ENCODE measurements at regions not wholly inside any gene's neighbourhood (a gene's known extent, or its start where the extent isn't known, plus 50 kb on each side); places are given as distances from the start of the nearest gene placed in this dataset.

DNA sequence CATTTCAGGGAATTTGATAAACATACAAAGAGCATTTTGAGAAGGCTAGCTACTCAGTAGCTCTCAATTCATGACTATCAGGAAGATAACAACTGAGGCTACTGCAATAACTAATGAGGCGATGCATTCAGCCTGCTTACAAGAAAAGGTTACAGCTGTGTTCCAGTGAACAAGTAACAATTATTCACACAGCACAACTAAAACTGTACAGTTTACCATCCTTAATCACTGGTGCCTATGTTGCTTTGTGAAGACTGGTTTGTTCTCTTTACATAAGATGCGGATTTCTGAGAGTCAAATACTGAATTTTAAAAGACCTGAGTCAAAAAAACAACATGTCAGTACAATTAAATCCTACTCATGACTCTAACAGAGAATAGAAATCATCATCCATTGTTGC lies 526.3 kb downstream of the OTOL1 start:
- TF ChIP-seq AGO1 (IDR thresholded peaks at IDR 0.05; ENCODE audit: low read depth, low read length, poor library complexity, severe bottlenecking) (no peak), TAF1 (CRISPR knock-in tag; IDR thresholded peaks at IDR 0.05) (no peak), HIVEP1 (CRISPR knock-in tag; IDR thresholded peaks at IDR 0.05) (no peak), YY1 (IDR thresholded peaks at IDR 0.05; ENCODE audit: insufficient read depth, insufficient replicate concordance, low read depth, low read length) (no peak)
- TF ChIP-seq, protein P1, sequence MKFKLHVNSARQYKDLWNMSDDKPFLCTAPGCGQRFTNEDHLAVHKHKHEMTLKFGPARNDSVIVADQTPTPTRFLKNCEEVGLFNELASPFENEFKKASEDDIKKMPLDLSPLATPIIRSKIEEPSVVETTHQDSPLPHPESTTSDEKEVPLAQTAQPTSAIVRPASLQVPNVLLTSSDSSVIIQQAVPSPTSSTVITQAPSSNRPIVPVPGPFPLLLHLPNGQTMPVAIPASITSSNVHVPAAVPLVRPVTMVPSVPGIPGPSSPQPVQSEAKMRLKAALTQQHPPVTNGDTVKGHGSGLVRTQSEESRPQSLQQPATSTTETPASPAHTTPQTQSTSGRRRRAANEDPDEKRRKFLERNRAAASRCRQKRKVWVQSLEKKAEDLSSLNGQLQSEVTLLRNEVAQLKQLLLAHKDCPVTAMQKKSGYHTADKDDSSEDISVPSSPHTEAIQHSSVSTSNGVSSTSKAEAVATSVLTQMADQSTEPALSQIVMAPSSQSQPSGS (CRISPR knock-in tag; IDR thresholded peaks at IDR 0.05): no peak
- TF ChIP-seq, protein P2, sequence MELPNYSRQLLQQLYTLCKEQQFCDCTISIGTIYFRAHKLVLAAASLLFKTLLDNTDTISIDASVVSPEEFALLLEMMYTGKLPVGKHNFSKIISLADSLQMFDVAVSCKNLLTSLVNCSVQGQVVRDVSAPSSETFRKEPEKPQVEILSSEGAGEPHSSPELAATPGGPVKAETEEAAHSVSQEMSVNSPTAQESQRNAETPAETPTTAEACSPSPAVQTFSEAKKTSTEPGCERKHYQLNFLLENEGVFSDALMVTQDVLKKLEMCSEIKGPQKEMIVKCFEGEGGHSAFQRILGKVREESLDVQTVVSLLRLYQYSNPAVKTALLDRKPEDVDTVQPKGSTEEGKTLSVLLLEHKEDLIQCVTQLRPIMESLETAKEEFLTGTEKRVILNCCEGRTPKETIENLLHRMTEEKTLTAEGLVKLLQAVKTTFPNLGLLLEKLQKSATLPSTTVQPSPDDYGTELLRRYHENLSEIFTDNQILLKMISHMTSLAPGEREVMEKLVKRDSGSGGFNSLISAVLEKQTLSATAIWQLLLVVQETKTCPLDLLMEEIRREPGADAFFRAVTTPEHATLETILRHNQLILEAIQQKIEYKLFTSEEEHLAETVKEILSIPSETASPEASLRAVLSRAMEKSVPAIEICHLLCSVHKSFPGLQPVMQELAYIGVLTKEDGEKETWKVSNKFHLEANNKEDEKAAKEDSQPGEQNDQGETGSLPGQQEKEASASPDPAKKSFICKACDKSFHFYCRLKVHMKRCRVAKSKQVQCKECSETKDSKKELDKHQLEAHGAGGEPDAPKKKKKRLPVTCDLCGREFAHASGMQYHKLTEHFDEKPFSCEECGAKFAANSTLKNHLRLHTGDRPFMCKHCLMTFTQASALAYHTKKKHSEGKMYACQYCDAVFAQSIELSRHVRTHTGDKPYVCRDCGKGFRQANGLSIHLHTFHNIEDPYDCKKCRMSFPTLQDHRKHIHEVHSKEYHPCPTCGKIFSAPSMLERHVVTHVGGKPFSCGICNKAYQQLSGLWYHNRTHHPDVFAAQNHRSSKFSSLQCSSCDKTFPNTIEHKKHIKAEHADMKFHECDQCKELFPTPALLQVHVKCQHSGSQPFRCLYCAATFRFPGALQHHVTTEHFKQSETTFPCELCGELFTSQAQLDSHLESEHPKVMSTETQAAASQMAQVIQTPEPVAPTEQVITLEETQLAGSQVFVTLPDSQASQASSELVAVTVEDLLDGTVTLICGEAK (IDR thresholded peaks at IDR 0.05): no peak
- TF ChIP-seq, protein P2 (CRISPR knock-in tag; IDR thresholded peaks at IDR 0.05): no peak

Data from HepG2 (cell line).